Lung (tissue), 11 donors: ENCODE measurements at regions not wholly inside any gene's neighbourhood (a gene's known extent, or its start where the extent isn't known, plus 50 kb on each side); places are given as distances from the start of the nearest gene placed in this dataset.

ENCODE experiments used
- ATAC-seq: fragments of 200-7000 bp; cut with Tn5 transposase; one replicate; pipeline ENCODE4 v1.9.1; 2020; ENCODE audit warnings: moderate number of reproducible peaks; ENCODE audit not compliant: insufficient read depth, low FRiP score
- DNase-seq, 3 donors: peaks; one replicate each; pipeline ENCODE4 v3.0.0-alpha.2; 2013 to 2017
- H3K27ac ChIP-seq, 2 donors: one replicate each; pipeline ENCODE4 v1.5.1; 2013; ENCODE audit warnings: mild to moderate bottlenecking in 2 of 2, moderate library complexity in 2 of 2, control low read depth in 1 of 2, inconsistent platforms in 1 of 2, low read depth in 1 of 2, low read length in 1 of 2
- H3K27me3 ChIP-seq, 3 donors: one replicate each; pipeline ENCODE4 v1.5.1; 2013; ENCODE audit warnings: low read length in 2 of 3; ENCODE audit not compliant: control insufficient read depth in 3 of 3, insufficient read depth in 3 of 3
- H3K36me3 ChIP-seq, 4 donors: one replicate each; pipeline ENCODE4 v1.5.1; 2013; ENCODE audit warnings: low read length in 4 of 4, mild to moderate bottlenecking in 1 of 4, moderate library complexity in 1 of 4; ENCODE audit not compliant: control insufficient read depth in 4 of 4, insufficient read depth in 4 of 4
- H3K4me1 ChIP-seq, 5 donors: one replicate each; pipeline ENCODE4 v1.5.1; 2013; ENCODE audit warnings: low read length in 5 of 5, mild to moderate bottlenecking in 2 of 5, moderate library complexity in 1 of 5; ENCODE audit not compliant: control insufficient read depth in 5 of 5, insufficient read depth in 5 of 5
- H3K4me3 ChIP-seq: one replicate; pipeline ENCODE4 v1.5.1; 2013; ENCODE audit warnings: mild to moderate bottlenecking, control low read depth, moderate library complexity
- H3K9ac ChIP-seq, 2 donors: one replicate each; pipeline ENCODE4 v1.5.1; 2013; ENCODE audit warnings: low read length in 2 of 2, control low read depth in 1 of 2; ENCODE audit not compliant: insufficient read depth in 1 of 2
- H3K9me3 ChIP-seq, 4 donors: one replicate each; pipeline ENCODE4 v1.5.1; 2013; ENCODE audit warnings: low read length in 3 of 4, mild to moderate bottlenecking in 1 of 4, moderate library complexity in 1 of 4; ENCODE audit not compliant: control insufficient read depth in 4 of 4, insufficient read depth in 3 of 4
- CTCF ChIP-seq: IDR thresholded peaks from 2 replicates; pipeline ENCODE4 v1.5.1; 2012; ENCODE audit warnings: mild to moderate bottlenecking; ENCODE audit errors: control extremely low read depth, extremely low read depth
- WGBS, 2 donors: extraction: QIAGEN DNeasy Blood & Tissue Kit; methylation state at CpG; one replicate each; pipeline ENCODE4 v1.1.7; 2013; 5-methylcytosine and 5-hydroxymethylcytosine counted together
- donor health status: control.
- donor health status: control.
- donor health status: Bipolar disorder and iron deficiency.
- donor health status: healthy.
- donor health status: DM: yes; HTN: yes; CAD: no.

- Histone ChIP-seq H3K27me3 (no peaks in the 10 kb centered on the region), H3K4me3 (no peak overlapping the region), H3K27ac (no peak overlapping the region), H3K9me3 (no peaks in the 10 kb centered on the region), H3K9ac (no peak overlapping the region), H3K4me1 (peaks cover 0 to 72% (median 40%) of the 10 kb centered on the region in 5 donors), H3K36me3 (no peaks in the 10 kb centered on the region)
- DNase-seq (peak in 1 of 3 donors; percentile 66), ATAC-seq (no peak)
- 8 to 11% methylated on average over 2 of the region's 2 CpGs for WGBS, 2 donors
- no peak for TF ChIP-seq CTCF
These were observed 222.8 kb upstream of the TLE3 start for GRCh38 chr15:70320482-70320881.

DNA sequence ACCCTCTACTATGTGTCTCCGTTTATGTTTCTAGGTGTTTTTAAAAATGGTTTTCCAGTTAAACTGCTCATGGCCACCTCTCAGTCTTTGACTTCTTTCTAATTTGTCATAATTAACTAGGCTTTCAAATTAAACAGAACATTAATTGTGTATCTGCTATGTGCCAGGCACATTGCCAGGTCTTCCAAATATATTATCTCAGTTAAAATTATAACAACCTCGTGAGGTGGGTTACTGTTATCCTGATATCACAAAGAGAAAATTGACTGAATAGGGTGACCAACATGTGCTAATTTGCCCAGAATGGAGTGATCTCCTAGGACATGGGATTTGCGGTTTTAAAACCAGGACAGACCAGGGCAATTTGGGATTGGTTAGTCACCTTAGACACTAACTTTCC is 222.4 kb upstream of the TLE3 start:
- no peak for TF ChIP-seq CTCF
- H3K27ac ChIP-seq, result no peak overlapping the region
- H3K4me1 ChIP-seq, result peaks cover 0 to 72% (median 40%) of the 10 kb centered on the region in 5 donors
- no peak overlapping the region for H3K9ac ChIP-seq
- ATAC-seq (no peak), DNase-seq (no peak)
- no peaks in the 10 kb centered on the region for H3K9me3 ChIP-seq
- WGBS, 2 donors, result 84 to 88% methylated on average over 3 of the region's 3 CpGs
- no peaks in the 10 kb centered on the region for H3K27me3 ChIP-seq
- H3K36me3 ChIP-seq, result no peaks in the 10 kb centered on the region
- H3K4me3 ChIP-seq, result no peak overlapping the region

GRCh38 chr15:70319466-70319865 is 221.7 kb upstream of the TLE3 start:
- WGBS, 2 donors, result 85 to 89% methylated on average over 4 of the region's 4 CpGs
- Histone ChIP-seq H3K36me3 (no peaks in the 10 kb centered on the region), H3K27me3 (no peaks in the 10 kb centered on the region), H3K9ac (no peak overlapping the region), H3K27ac (no peak overlapping the region), H3K4me1 (peaks cover 0 to 66% (median 34%) of the 10 kb centered on the region in 5 donors), H3K4me3 (no peak overlapping the region), H3K9me3 (no peaks in the 10 kb centered on the region)
- ATAC-seq, result no peak
- no peak for DNase-seq
- no peak for TF ChIP-seq CTCF
